Pulmonary artery endothelial cell (primary cell): ENCODE measurements at regions not wholly inside any gene's neighbourhood (a gene's known extent, or its start where the extent isn't known, plus 50 kb on each side); places are given as distances from the start of the nearest gene placed in this dataset.

Experiments
- DNase-seq: peaks from one replicate; pipeline ENCODE4 v3.0.0-alpha.2; 2011; ENCODE audit warnings: low read depth, low spot score

DNA sequence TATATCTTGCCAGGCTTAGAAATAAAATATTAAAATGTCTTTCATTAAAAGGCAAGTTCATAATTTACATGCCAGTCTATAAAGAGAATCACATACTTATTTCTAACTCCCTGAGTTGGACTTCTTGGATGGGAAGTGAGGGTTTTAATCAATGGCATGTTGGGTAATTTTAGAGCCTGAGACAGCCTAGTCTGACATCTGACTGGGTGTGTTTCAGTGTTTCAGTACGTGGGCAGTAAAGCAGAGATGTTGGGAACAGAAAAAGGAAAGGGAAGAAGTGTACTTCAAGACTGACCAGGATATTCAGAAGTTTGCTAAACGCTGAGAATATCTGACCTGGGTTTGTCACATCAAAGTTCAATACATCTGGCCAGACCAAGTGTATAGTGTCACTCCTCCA is 171.8 kb downstream of the BTG1 start:
- no peak for DNase-seq

DNA sequence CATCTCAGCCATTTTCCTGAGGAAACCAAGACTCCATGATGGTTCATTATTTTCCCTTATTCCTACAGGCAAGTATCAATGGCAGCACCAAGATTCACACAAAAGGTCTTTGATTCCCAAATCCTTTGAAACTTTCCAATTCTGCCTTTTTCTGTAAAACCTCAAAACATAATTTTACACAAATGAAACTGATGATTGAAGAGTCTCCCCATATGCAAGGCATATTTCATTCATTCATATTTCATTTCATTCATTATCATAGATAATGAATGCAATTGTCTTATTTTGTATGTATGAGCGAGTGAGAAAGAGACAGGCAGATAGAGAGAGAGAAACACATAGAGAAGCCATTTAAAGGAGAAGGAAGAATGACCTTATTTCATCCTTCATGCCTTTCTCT is 172.8 kb downstream of the BTG1 start:
- no peak for DNase-seq

DNA sequence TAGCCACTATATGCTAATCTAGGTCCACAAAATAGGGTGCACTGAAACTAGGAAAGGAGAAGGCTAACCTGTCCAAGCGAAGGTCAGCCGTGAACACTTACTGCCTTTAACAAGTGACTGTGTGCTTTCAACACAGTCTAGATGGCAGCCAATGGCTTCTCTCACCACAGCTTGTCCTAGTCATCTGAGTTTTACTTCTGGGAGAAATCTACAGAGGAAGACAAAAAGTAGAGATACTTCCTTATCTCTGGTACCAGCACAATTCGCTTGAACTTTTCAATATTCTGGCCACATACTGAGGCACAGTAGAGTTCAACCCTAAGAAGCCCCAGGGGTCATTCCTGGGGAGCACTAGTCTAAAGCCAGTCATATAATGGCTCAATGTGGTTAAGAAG is 176.9 kb downstream of the BTG1 start:
- no peak for DNase-seq

DNA sequence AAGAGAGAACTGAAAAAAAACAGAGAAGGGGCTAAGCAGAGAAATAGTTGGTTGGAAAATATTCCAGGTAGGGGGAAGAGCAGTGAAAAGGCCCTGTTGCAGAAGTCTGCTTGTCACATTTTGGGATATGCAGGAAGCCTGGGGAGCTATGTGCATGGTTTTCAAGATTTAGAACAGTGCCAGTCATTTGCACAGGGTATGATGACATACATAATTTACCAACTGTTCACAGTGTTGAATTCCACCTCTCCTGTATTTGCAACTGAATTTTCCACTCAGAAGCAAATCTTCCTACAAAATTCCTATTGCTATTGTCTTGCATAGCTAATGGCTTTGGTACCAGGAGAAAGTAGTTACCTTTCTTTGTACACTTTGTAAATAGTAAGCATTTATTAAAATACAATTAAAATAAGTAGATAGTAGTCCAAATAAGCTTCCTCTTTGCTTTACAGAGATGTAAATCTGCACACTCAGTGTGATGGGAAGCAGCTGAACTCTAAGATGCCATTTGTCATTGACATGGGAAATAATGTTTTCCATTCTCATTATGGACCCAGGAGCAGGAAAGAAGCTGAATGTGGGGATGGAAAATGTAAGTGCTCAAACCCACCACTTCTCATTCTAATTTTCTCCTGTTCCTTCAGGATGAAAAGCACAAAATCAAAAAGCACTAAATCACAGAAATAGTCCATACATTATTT is 177.4 kb downstream of the BTG1 start:
- no peak for DNase-seq

DNA sequence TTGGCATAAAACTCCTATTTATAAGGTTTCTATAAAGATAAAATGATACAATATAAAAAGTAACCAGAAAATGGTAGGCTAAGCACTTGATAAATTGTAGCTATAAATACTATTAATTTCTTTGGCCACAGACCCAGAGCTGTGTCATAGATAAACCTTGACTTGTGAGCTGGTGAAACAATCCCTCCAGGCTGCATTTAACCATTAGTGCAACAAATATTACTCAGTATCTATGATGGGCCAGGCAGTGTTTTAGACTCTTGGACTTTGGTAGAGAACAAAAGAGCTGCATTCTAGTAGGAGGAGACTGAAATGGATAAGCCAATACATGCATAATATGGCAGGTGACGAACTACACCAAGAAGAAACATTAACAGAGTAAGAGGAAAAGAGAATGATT is 178.1 kb downstream of the BTG1 start:
- DNase-seq = no peak

DNA sequence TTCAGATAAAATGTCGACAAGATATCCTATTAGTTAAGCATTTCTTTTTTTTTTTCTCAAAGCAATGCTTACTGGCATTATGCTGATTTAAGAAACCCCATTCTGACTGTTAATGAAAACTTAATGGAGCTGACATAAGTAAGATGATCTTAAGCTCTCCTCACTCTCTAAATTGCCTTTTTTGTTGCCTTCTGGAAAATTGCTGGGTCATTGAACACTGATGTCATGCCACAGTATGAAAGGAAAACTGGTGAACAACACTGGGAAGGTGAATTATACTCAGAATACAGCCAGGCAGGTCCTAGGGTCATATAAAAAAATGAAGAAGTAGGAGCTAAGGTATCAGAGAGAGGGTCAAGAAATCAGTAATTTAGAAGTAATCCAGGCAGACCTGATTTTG is 179.9 kb downstream of the BTG1 start:
- no peak for DNase-seq

DNA sequence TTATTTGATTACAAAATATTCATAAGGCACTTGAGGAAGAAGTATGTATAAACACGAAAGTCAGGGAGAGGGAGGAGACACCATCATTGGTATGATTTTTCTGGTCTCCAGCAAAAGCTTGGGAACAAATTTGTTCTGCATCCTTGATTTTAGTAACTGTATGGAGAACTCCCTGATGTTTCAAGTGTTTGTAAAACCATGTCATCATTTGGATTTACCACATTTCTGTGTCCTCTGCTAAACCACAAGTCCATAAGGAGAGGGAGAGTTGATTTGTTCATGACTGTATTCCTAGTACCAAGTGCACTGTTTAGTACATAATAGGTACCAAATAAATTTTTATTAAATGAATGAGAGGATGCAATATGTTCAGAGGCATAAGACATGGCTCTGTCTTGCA is 181.1 kb downstream of the BTG1 start:
- DNase-seq = no peak

DNA sequence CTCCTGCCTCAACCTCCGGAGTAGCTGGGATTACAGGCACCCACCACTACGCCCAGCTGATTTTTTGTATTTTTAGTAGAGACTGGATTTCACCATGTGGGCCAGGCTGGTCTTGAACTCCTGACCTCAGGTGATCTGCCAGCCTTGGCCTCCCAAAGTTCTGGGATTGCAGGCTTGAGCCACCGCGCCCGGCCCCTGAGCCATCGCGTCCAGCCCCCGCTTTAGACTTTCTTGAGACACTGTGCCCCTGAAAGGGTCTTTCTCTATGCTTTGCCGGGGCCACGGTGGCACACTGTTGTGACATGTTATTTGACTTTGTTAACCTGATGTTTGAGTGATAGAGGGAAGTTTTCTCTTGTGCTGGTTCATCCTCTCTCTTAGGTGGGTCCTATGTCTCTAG is 186.4 kb downstream of the BTG1 start:
- DNase-seq = no peak

DNA sequence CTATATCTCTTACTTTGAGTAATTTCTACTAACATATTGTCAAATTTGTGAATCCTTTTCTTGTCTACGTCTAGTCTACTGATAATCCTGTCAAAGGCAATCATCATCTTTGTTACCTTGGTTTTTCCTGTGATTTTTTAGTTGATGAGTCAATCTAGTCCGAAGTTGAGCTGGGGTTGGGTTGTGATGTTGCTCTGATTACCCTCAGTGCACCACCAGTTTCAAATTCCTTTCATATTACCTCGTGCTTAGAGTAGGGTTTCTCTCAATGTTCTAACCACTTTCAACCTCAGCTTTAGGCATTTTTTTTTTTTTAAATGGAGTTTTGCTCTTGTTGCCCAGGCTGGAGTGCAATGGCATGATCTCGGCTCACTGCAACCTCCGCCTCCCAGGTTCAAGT is 186.8 kb downstream of the BTG1 start:
- no peak for DNase-seq

DNA sequence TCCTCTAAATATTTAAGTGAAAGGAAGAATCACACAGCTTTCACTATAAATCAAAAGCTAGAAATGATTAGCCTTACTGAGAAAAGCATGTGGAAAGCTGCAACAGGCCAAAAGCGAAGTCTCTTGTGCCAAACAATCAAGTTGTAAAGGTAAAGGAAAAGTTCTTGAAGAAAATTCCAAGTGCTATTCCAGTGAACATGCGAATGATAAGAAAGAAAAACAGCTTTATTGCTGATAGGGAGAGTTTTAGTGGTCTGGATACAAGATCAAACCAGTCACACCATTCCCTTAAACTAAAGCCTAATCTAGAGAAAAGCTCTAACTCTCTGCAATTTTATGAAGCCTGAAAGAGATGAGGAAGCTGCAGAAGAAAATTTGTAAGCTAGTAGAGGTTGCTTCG is 190.9 kb downstream of the BTG1 start:
- DNase-seq = no peak

DNA sequence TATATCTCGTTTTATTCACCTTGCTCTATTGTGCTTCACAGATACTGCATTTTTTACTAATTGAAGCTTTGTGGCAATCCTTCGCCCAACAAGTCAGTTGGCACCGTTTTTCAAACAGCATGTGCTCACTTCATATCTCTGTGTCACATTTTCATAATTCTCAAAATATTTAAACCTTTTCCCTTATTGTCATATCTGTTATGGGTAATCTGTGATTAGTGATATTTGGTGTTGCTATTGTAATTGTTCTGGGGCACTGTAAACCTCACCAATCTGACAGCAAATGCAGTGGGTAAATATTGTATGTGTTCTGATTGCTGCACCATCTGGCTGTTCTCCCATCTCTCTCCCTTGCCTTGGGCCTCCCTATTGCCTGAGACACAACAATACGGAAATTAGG is 191.3 kb downstream of the BTG1 start:
- no peak for DNase-seq

DNA sequence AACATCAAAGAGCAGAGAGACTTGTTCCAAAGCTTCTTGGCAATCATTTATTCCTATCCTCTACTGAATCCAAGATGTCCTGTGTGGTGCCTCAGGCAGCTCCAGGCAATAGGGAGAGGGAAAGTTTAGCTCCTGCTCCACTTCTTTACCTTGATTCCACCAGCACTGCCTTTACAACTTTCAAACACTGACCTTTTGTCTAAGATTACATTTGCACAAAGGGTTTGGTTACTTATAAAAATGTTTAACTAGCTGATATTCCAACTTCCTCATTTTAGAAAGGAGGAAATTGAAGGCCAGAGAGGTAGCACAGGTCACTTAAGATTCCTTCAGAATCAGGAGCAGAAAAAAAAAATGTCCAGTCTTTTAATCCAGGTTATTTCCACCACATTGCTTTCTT is 192.7 kb downstream of the BTG1 start:
- DNase-seq = no peak

DNA sequence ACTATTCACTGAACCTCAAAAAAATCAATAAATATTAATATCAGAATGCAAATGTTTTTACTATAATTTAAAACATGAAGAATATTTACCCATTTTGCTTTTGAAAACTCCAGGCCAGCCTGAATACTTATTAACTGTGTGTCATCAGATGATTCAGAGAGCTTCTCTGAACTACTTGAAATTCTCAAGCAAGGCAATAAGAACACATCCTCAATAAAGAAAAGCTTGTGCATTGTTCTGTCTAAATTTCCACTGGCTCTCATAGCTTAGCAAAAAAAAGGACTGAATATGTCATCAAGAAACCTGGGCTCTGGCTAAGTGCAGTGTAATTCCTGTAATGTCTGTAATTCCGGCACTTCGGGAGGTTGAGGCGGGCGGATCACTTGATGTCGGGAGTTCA is 194.1 kb downstream of the BTG1 start:
- no peak for DNase-seq

DNA sequence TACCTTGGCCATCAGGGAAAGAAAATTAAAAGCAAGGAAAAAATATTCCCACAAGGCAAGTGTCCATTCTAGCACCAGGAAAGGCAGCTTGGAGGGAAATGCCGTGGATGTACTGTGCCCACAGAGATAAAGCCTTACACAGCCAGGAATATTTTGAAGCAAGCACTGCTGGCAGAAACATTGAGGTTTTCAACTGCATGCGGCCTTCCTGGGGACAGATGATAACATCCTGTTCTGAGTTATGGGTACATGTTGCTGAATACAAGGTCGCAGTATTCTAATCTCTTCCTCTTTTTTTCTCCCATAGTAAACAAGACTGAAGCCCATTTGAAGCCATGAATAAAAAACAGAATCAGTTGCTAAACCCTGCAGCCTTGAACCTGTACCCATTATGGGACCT is 197.1 kb downstream of the BTG1 start:
- DNase-seq = no peak

DNA sequence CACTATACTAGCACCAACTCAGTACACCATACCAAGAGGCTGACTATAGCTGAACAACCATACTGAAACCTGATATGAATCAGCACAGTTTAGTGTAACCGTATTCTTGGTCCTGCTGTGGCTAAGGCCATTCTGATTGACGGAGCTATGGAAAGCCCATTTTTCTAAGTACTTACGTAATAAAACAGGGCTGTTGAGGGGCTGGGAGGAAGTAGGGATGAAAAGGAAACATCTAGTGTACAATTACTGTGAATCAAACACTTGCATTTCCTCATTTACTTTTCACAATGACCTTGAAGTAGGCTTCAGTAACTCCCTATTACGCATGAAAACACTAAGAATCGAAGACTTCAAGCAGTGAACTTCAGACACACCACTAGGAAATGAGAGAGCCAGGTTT is 198.2 kb downstream of the BTG1 start:
- no peak for DNase-seq

DNA sequence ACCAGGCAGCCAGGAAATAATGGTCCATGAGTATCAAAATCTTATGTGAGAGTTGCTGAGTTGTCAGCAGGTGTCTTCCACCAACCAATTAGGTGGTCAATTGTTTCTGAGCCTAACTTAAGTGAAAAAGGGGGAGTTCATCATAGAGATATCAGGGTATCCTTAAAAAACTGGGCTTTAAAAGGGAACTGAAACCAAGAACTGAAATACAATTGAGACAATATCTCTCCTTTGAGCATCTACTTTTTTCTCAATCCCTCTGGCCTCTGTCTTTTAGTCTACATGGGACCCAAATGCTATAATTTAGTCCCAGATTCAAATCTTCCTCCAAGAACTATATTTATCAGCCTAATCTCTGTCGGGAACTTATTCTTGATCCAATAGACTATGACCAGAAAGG is 201.0 kb downstream of the BTG1 start:
- no peak for DNase-seq

DNA sequence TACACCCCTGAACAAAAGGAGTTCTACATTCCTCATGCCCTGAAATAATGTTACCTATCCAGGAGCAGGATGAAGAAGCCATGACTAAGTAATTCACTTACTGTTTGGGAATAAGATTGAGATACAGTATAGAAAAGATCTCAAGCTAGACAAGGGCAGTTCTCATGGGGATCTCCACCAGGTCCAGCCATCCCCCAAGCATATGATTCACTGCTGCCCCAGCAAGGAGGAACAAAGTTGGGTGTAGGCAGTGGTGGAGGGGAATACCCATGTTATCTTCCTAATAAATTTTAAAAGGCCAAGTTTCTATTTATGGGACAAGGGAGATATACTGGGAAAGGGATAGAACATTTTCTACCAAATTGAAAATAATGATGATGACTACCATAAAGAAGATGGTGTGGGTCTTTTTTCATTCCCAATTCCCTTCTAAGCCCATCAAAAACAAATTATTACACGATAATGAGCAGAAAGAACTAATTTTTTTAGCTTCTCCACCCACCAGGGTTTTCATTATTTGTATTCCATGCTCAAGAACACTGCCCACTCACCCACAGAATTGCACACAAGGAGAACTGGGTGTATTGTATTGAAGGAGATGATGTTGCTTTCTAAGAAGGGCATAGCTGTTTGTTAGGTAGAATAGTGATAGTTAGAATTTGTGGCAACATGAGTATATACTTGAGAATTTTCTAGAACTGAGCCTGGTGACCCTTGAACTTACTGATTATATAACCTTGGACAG is 204.6 kb downstream of the BTG1 start:
- no peak for DNase-seq

DNA sequence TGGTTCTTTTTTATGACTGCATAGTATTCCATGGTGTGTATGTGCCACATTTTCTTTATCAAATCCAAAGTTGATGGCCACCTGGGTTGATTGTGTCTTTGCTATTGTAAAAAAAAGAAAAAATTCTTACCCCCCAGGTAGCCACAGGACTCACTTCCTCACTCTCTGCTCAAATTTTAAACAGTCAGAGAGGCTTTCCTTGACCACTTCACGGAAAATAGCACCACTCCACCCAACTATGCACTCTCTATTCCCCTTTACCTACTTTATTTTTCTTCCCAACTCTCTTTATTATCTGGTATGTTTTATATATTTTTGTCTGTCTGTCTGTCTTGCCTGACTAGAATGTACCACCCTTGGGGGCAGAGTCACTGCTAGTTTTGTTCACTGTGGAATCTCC is 205.3 kb downstream of the BTG1 start:
- no peak for DNase-seq

DNA sequence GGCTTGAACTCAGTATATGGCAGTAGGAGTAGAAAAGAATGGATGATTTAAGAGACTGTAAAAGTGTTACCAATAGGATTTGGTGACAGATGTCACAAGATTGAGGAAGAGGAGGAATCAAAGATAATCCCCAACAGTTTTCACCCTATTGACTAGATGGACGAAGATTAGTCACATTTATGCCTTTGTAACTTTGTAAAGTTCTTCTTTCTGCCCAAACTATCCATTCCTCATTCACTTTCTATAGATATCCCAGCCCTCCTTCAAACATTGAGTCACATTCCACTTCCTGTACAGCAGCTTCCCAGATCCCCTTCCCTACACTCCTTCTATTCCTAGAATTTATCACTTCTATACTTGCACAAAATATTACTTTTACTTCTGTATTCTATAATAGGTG is 207.9 kb downstream of the BTG1 start:
- no peak for DNase-seq

DNA sequence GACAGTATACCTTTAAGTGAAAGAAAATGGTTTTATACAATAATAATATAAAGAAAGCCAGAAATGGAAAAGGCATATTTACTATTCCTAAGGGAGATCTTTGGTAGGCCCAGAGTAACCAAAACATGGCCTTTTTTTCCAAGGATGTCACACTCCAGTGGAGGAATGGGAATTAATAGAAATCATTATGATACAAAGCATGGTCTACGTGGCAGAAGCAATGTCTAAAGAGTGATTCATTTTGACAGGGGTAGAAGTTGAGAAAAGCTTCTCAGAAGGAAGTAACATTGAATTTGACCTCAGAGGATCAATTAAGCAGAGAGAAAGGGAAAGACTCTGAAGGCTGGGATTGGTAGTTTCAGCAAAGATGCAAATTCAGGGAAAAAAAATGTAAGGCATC is 208.6 kb downstream of the BTG1 start:
- DNase-seq = no peak

DNA sequence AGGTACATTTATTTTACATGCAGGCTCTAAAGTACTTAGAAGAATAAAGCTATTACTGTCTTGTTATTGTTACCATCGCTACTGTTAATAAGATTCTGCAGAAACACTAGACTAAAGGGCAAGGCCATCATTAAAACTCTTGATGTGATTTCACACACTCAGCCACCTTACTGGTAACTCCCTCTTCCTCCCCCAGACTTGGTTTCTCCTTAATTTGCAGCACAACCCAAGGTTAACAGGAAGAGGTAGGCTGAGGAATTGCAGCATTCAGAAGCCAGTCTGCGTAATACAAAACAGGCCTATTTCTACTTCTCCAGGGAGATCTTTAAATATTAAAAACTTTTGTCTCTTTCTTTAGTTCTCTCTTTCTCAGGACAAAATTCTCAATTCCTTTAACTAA is 210.3 kb downstream of the BTG1 start:
- DNase-seq = no peak

DNA sequence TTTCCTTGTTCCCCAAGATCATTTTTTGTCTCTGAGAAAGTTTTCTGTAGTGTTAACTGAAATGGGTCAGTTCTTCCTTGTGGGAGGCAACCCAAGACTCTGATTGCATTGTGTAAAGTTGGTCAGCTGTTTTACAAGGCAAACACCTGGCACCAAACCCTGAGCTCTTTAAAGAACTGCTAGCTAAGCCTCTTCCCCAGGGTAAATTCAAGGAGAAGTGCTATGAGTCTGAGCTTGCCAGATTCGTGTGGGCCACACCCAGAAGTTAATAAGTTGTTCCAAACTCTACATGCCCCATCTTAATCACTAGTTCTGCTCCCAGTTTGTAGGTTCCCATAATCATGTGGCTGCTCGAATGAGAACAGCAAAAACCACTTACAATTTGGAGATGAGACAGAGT is 214.5 kb downstream of the BTG1 start:
- no peak for DNase-seq

DNA sequence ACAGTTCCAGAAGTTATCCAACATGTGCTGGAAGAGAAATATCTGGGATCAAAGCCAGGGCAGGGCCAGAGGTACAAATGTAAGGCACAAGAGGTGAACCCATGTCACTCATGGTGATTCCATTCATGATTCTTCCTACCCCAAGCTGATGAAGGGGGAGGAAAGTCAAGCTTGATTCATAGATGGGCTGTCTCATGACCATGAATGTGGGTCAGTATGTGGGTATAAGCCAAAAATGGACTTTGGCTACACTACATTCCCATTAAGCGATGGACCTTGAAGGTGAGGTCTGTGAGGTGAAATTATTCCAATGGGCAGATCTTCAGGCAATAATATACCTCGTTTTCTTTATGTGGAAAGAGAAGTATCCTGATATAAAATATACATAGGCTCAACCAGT is 217.1 kb downstream of the BTG1 start:
- DNase-seq = no peak

DNA sequence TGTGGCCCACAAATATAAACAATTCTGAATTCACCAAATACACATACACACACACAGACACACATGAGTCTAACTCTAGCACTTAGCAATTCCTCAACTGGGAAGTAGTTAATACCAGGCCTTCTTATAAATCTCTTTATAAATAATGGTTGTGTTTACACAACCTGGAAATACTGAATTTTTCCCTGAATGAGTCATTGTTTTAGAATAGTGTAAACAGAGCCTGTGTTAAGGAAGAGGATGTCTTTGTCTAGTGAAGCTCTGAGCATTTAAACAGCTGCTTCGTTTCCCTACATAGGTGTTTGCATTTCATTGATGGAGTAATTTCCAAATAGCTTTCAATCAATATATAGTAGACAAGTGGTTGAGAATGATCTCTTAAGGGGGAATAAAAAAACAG is 218.8 kb downstream of the BTG1 start:
- peak; percentile 22 for DNase-seq
